ENCODE measurements at regions not wholly inside any gene's neighbourhood (a gene's known extent, or its start where the extent isn't known, plus 50 kb on each side); places are given as distances from the start of the nearest gene placed in this dataset.

GRCh38 chr11:15654451-15654850 lies 539.7 kb downstream of the INSC start:
- no peaks in the 10 kb centered on the region for H3K36me3 ChIP-seq (replicated peaks; ENCODE audit: low read depth, low read length)
- no peak overlapping the region for H3K9ac ChIP-seq (ENCODE audit: low read length)
- H3K4me2 ChIP-seq (ENCODE audit: low read length), result no peak overlapping the region
- H4K20me1 ChIP-seq (ENCODE audit: insufficient read depth, low read length), result no peaks in the 10 kb centered on the region
- H3K27ac ChIP-seq (ENCODE audit: low read length), result no peak overlapping the region
- H3K4me1 ChIP-seq (ENCODE audit: low read length), result peaks cover 8% of the 10 kb centered on the region; the same call in 1 of the 2 replicates
- no peak overlapping the region for H2AFZ ChIP-seq (ENCODE audit: low read depth, low read length)
- peaks cover 30% of the 10 kb centered on the region for H3K27me3 ChIP-seq (ENCODE audit: low read depth, low read length)
- no peaks in the 10 kb centered on the region for H3K9me3 ChIP-seq (ENCODE audit: insufficient read depth, low read length)
- no peaks in the 10 kb centered on the region for H3K79me2 ChIP-seq (ENCODE audit: low read length)
- no peak overlapping the region for H3K4me3 ChIP-seq (ENCODE audit: low read length)
- TF ChIP-seq CTCF (IDR thresholded peaks at IDR 0.05; ENCODE audit: low read depth, low read length), result no peak
- no peak for TF ChIP-seq EZH2phosphoT487 (IDR thresholded peaks at IDR 0.05; ENCODE audit: low read depth)

GRCh38 chr11:15655552-15655951 lies 540.8 kb downstream of the INSC start:
- H4K20me1 ChIP-seq (ENCODE audit: insufficient read depth, low read length), result no peaks in the 10 kb centered on the region
- H2AFZ ChIP-seq (ENCODE audit: low read depth, low read length), result no peak overlapping the region
- no peaks in the 10 kb centered on the region for H3K36me3 ChIP-seq (replicated peaks; ENCODE audit: low read depth, low read length)
- no peak overlapping the region for H3K27ac ChIP-seq (ENCODE audit: low read length)
- no peaks in the 10 kb centered on the region for H3K79me2 ChIP-seq (ENCODE audit: low read length)
- no peak overlapping the region for H3K9ac ChIP-seq (ENCODE audit: low read length)
- no peak overlapping the region for H3K4me2 ChIP-seq (ENCODE audit: low read length)
- TF ChIP-seq CTCF (IDR thresholded peaks at IDR 0.05; ENCODE audit: low read depth, low read length), result no peak
- TF ChIP-seq EZH2phosphoT487 (IDR thresholded peaks at IDR 0.05; ENCODE audit: low read depth), result no peak
- no peak overlapping the region for H3K4me3 ChIP-seq (ENCODE audit: low read length)
- peaks cover 30% of the 10 kb centered on the region for H3K27me3 ChIP-seq (ENCODE audit: low read depth, low read length)
- peaks cover 2% of the 10 kb centered on the region; the same call in 1 of the 2 replicates for H3K4me1 ChIP-seq (ENCODE audit: low read length)
- H3K9me3 ChIP-seq (ENCODE audit: insufficient read depth, low read length), result no peaks in the 10 kb centered on the region

GRCh38 chr11:15657264-15657663 lies 542.5 kb downstream of the INSC start:
- Histone ChIP-seq H3K27ac (ENCODE audit: low read length) (no peak overlapping the region), H3K4me2 (ENCODE audit: low read length) (no peak overlapping the region), H2AFZ (ENCODE audit: low read depth, low read length) (no peak overlapping the region), H3K4me3 (ENCODE audit: low read length) (no peak overlapping the region), H3K27me3 (ENCODE audit: low read depth, low read length) (peaks cover 30% of the 10 kb centered on the region), H3K9me3 (ENCODE audit: insufficient read depth, low read length) (no peaks in the 10 kb centered on the region), H3K9ac (ENCODE audit: low read length) (no peak overlapping the region), H3K79me2 (ENCODE audit: low read length) (no peaks in the 10 kb centered on the region), H3K4me1 (ENCODE audit: low read length) (no peaks in the 10 kb centered on the region), H4K20me1 (ENCODE audit: insufficient read depth, low read length) (no peaks in the 10 kb centered on the region), H3K36me3 (replicated peaks; ENCODE audit: low read depth, low read length) (no peaks in the 10 kb centered on the region)
- TF ChIP-seq EZH2phosphoT487 (IDR thresholded peaks at IDR 0.05; ENCODE audit: low read depth) (no peak), CTCF (IDR thresholded peaks at IDR 0.05; ENCODE audit: low read depth, low read length) (no peak)

GRCh38 chr11:15660496-15660895 lies 545.8 kb downstream of the INSC start:
- Histone ChIP-seq H2AFZ (ENCODE audit: low read depth, low read length) (no peak overlapping the region), H3K4me2 (ENCODE audit: low read length) (no peak overlapping the region), H3K79me2 (ENCODE audit: low read length) (no peaks in the 10 kb centered on the region), H3K36me3 (replicated peaks; ENCODE audit: low read depth, low read length) (no peaks in the 10 kb centered on the region), H3K4me3 (ENCODE audit: low read length) (no peak overlapping the region), H3K27me3 (ENCODE audit: low read depth, low read length) (peaks cover 26% of the 10 kb centered on the region), H3K9me3 (ENCODE audit: insufficient read depth, low read length) (no peaks in the 10 kb centered on the region), H3K9ac (ENCODE audit: low read length) (no peak overlapping the region), H4K20me1 (ENCODE audit: insufficient read depth, low read length) (no peaks in the 10 kb centered on the region), H3K4me1 (ENCODE audit: low read length) (no peaks in the 10 kb centered on the region), H3K27ac (ENCODE audit: low read length) (no peak overlapping the region)
- TF ChIP-seq EZH2phosphoT487 (IDR thresholded peaks at IDR 0.05; ENCODE audit: low read depth), result no peak
- TF ChIP-seq CTCF (IDR thresholded peaks at IDR 0.05; ENCODE audit: low read depth, low read length), result no peak
